ENCODE measurements at regions not wholly inside any gene's neighbourhood (a gene's known extent, or its start where the extent isn't known, plus 50 kb on each side); places are given as distances from the start of the nearest gene placed in this dataset.
"Not testable (repeated sequence)": the region's sequence is repeated elsewhere in the genome, so short reads cannot be mapped to it uniquely, and the experiment has no call there.

- no peak for DNase-seq (ENCODE audit: low spot score)
Observed at GRCh38 chr3:105119801-105120340, 246.8 kb upstream of the ALCAM start.

DNA sequence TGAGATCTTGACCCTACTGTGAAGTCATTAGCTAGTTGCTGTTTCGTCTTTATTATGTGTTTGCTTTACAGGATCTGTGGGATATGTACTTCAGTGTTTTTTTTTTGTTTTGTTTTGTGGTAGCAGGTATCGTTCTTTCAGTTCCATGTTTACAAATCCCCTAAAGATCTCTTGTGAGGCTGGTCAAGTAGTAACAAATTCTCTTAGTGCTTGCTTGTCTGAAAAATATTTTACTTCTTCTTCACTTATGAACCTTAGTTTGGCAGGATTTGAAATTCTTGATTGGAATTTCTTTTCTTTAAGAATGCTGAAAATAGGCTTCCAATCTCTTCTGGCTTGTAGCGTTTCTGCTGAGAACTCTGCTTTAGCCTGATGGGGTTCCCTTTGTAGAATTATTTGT is 235.8 kb upstream of the ALCAM start:
- no peak for DNase-seq (ENCODE audit: low spot score)

- DNase-seq (ENCODE audit: low spot score): no peak
Observed at GRCh38 chr3:105137911-105138310, 228.8 kb upstream of the ALCAM start.

GRCh38 chr3:105139881-105140560 is 226.7 kb upstream of the ALCAM start:
- no peak for DNase-seq (ENCODE audit: low spot score)

DNA sequence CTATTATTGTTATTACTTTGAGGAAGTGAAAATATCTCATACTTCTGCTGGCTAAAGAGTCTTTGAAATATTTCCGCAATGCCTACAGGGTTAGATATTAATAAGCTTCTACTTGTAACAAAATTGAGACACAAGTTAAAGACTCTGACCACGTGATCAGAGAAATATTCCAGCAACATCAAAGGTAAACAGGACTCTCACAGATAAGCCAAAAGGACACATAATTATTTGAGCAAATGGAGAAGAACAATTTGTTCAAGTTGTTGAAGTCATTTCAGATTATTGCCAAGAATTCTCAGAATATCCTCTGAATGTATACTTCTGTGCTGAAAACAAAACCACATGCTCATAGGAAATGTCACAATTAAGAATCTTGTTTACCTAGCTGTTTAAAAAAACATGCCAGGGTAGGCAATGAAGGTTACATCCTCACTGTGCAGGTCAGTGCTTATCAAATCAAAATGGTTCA is 225.8 kb upstream of the ALCAM start:
- DNase-seq (ENCODE audit: low spot score): no peak

DNA sequence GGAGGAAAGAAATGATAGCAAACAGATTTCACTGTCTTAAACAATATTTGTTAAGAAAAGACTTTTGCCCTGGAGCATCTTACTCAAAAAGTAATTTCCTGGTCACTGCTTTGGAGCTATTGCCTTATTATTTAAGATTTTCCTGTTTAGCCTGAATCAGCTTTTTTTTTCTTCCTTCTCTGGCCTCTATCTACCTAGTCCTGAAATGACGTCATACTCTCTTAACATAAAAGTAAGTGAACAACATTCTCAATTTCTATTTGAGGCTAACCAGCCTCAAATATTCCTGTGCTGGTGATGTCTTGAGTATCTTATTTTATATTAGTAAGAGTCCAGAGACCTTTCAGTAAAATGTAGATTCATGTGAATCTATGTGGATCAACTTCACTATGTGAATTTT is 221.9 kb upstream of the ALCAM start:
- no peak for DNase-seq (ENCODE audit: low spot score)

- DNase-seq (ENCODE audit: low spot score): no peak
Observed at GRCh38 chr3:105145511-105145910, 221.2 kb upstream of the ALCAM start.

- DNase-seq (ENCODE audit: low spot score): not testable (repeated sequence)
Observed at GRCh38 chr3:105149197-105149596, 217.5 kb upstream of the ALCAM start.

DNA sequence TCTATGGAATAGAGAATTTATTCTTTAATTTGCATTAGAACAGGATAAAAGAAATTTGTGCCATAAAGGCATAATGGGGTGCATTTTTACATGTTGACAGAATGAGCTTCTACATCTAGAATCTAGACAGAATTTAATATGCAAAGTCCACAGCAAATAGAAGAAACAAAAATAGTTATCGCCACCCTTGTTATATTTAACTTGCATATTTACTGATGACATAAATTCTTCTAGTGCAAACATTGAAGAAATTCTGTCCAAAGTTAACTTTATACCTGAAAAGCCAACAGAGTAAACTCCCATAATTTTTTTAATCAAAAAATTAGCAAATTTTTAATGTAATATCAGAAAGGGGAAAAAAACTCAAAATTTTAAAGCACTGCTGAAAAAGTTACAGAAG is 213.7 kb upstream of the ALCAM start:
- no peak for DNase-seq (ENCODE audit: low spot score)

DNA sequence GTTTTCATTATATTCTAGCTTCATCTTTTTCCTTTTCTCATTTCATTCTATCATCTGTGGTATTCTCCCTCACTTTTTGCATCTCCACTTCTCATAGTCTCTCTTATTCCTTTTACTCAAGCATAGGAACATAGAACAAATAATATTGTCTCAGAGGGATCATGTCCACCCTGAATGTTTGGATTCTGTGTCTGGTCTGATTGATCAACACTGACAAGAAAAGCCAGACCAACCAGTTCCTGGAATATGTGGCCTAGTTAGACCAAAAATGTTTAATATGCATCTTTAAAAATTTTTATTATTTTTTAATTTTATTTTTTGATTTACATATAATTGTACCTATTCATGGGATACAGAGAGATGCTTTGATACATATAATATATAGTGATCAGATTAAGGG is 212.0 kb upstream of the ALCAM start:
- DNase-seq (ENCODE audit: low spot score): no peak

- DNase-seq (ENCODE audit: low spot score): no peak
Observed at GRCh38 chr3:105157067-105157765, 209.5 kb upstream of the ALCAM start.

- no peak for DNase-seq (ENCODE audit: low spot score)
Observed at GRCh38 chr3:105157766-105158085, 209.0 kb upstream of the ALCAM start.

GRCh38 chr3:105158286-105158685 is 208.4 kb upstream of the ALCAM start:
- DNase-seq (ENCODE audit: low spot score): no peak

- DNase-seq (ENCODE audit: low spot score): no peak
Observed at GRCh38 chr3:105162448-105162847, 204.3 kb upstream of the ALCAM start.

- no peak for DNase-seq (ENCODE audit: low spot score)
Observed at GRCh38 chr3:105166893-105167292, 199.8 kb upstream of the ALCAM start.

DNA sequence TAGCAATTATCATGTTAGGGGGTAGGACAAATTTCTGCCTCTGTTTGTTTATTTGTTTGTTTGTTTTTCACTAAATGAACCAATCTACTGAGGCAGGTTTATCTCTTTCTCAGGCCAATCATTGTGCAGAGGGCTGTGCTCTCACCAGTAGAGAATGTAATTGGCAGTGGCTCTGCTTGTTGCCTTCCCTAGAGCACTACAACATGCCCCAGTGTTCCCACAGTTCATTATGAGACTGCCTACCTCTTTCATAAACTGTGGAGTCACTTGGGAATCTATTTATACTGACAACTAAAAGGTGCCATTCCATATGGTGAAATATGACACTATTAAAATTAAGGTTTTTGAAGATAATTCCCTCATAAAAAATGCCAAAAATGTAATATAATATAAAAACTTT is 196.3 kb upstream of the ALCAM start:
- DNase-seq (ENCODE audit: low spot score): no peak

DNA sequence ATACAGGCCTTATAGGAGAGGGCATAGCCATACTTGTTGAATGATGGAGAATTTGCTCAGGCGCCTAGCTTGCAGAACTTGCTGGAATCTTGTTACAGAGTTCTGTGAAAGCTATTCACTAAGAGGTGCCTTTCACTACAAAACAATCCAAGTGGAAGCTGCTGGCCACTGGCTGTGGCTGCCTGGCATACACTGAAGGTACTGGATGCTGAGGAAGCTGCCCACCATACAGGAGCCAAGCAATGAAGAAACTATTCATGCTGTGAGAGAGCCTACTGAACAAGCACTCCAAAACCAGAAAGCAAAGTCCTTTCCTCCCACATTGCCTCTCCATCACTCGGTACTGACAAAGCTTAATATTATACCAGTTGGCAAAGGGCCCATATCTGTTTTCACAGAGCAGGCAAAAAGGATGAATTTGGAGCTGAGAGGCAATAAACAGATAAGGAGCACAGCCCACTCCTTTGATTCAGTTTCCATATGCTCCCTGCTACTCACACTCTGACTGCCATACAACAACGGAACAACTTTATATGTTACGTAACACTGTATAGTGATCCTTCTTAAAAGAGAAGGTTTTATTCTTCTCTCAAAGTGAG is 192.6 kb upstream of the ALCAM start:
- no peak for DNase-seq (ENCODE audit: low spot score)

DNA sequence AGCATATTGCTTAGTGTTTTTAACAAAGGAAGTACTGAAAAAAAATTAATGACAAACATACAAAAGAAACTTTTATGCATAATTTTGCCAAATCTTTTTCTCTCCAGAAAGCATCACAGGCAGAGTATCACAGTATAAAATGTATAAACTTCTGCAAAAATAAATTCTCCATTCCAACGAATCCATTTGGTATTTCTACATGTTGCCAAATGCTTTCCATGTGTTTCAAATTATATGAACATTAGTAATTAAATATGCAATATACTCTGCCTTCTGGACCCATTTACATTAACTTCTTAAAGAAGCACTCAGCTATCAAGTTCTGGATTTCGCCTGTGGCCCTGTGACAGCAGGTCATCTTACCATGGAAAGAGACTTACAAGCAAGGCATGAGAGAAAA is 189.1 kb upstream of the ALCAM start:
- DNase-seq (ENCODE audit: low spot score): no peak

GRCh38 chr3:105187344-105187743 is 179.4 kb upstream of the ALCAM start:
- no peak for DNase-seq (ENCODE audit: low spot score)

GRCh38 chr3:105195260-105195659 is 171.4 kb upstream of the ALCAM start:
- no peak for DNase-seq (ENCODE audit: low spot score)

DNA sequence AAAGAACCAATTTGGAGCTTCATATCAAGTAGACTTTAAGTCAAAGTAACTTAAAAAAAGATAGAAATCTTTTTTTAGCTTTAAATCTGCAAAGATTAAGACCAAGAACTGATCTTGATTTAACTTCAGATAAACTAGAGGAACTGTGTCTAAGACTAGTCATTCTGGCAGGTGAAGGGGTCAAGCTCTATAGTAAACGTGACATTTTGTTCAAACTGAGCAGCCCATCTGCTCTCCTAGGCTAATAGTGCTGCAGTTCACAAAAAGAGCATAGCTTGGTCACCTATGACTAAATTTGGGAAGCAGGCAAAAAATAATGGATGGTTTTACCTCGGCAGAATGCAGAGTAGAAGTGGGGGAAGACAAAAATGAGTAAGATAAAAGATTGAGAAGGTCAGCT is 168.8 kb upstream of the ALCAM start:
- DNase-seq (ENCODE audit: low spot score): no peak

DNA sequence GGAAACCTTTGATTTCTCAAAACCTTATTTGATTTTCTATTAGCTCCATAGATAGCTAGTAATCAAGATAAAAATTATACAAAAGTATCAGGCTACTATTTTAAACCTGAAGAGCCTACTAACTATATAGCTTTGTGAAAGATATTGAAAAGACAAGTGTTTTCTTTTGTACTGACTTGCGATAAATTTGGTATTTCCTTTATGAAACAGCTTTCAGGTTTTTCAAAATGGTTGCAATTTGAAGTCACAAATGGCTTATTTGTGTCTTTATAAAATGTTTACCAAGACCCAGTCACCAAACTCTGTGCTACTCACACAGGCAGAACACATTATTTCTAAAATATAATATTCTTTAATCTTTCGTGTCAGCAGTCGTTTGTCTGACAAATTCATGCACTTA is 167.5 kb upstream of the ALCAM start:
- DNase-seq (ENCODE audit: low spot score): no peak

GRCh38 chr3:105210141-105210540 is 156.6 kb upstream of the ALCAM start:
- no peak for DNase-seq (ENCODE audit: low spot score)

Data from LoVo (cell line).